SU-DHL-6 (cell line): ENCODE measurements at regions not wholly inside any gene's neighbourhood (a gene's known extent, or its start where the extent isn't known, plus 50 kb on each side); places are given as distances from the start of the nearest gene placed in this dataset.

Source experiments
- EZH2phosphoT487 ChIP-seq: fragments of 200-600 bp; sonication (generic), shearing (Covaris generic); conservative IDR thresholded peaks from 2 replicates; pipeline ENCODE4 v1.6.1; 2018; ENCODE audit warnings: mild to moderate bottlenecking, antibody characterized with exemption, low read length, moderate library complexity, mixed read lengths
- TF ChIP-seq, protein P1 (sequence below): fragments of 200-600 bp; sonication (generic); IDR thresholded peaks from one replicate; pipeline ENCODE4 v1.5.1; 2017; ENCODE audit warnings: antibody characterized with exemption, mild to moderate bottlenecking, low read length, moderate library complexity; ENCODE audit not compliant: insufficient read depth, poor library complexity, severe bottlenecking

DNA sequence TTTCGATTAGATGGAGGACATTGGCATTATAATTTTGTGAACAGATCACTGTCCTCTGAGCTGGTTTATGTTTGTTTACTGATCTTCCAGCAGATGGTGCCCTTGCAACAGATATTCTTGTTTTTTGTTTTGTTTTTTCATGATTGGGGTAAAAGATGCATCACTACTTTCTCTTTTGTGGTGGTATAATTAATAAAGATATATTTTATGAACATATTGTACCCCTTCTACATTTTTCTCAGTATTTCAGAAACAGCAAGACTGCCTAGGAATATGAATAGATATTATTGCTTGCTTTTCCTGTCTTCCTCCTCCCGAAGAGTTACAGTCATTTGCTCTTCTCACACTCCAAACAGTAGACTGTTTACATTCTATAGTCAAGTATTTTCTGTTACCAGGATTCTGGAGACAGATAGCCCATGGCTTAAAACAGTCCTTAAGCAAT lies 905.2 kb downstream of the TRAM1L1 start:
- TF ChIP-seq, protein P1, sequence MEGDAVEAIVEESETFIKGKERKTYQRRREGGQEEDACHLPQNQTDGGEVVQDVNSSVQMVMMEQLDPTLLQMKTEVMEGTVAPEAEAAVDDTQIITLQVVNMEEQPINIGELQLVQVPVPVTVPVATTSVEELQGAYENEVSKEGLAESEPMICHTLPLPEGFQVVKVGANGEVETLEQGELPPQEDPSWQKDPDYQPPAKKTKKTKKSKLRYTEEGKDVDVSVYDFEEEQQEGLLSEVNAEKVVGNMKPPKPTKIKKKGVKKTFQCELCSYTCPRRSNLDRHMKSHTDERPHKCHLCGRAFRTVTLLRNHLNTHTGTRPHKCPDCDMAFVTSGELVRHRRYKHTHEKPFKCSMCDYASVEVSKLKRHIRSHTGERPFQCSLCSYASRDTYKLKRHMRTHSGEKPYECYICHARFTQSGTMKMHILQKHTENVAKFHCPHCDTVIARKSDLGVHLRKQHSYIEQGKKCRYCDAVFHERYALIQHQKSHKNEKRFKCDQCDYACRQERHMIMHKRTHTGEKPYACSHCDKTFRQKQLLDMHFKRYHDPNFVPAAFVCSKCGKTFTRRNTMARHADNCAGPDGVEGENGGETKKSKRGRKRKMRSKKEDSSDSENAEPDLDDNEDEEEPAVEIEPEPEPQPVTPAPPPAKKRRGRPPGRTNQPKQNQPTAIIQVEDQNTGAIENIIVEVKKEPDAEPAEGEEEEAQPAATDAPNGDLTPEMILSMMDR: peak; percentile 26
- TF ChIP-seq EZH2phosphoT487: no peak
